ENCODE measurements at regions not wholly inside any gene's neighbourhood (a gene's known extent, or its start where the extent isn't known, plus 50 kb on each side); places are given as distances from the start of the nearest gene placed in this dataset.

DNA sequence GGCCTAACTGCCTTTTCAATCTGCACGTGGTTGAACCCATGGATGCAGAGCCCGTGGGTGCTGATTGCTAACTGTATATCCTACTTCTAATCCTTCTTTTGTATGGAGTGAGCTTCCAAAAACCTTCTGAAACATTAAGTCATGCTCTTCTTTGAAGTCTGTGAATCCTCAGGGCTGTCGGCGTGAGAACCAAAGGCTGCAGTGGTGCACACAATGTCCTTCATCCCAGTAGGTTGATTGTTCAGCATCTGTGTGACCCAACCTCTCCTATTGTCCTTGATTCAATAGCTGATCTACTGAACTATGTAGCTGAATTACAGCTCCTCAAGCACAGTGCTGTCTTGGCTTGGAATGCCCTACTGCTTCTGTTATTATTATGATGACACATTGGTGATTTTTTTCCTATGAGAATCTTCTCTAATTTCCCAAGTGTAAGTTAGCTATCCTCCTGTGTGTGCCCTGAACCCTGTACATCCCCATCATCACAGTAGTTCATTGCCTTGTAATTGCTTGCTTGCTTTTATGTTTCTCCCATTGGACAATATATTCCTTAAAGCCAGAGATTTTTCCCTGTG, 294.6 kb downstream of the TRIML1 start:
- H3K9me3 ChIP-seq (ENCODE audit: control insufficient read depth, insufficient read depth, low read depth, low read length) = no peaks in the 10 kb centered on the region
- H3K4me1 ChIP-seq (ENCODE audit: control insufficient read depth, insufficient read depth, low read length) = peaks cover 1% of the 10 kb centered on the region
- no peaks in the 10 kb centered on the region for H3K36me3 ChIP-seq (ENCODE audit: control insufficient read depth, insufficient read depth, low read length)
- in situ Hi-C loops (cut with HindIII; ENCODE audit: low pct_unique_long_range_greater_than_20kb, low sequenced_read_pairs) = no loop called here
- no peak for TF ChIP-seq POLR2AphosphoS5 (IDR thresholded peaks at IDR 0.05; ENCODE audit: low read depth, low read length)
- no peak for TF ChIP-seq SIN3A (IDR thresholded peaks at IDR 0.05; ENCODE audit: borderline replicate concordance, insufficient read depth, low read depth, low read length)
- TF ChIP-seq, protein P1, sequence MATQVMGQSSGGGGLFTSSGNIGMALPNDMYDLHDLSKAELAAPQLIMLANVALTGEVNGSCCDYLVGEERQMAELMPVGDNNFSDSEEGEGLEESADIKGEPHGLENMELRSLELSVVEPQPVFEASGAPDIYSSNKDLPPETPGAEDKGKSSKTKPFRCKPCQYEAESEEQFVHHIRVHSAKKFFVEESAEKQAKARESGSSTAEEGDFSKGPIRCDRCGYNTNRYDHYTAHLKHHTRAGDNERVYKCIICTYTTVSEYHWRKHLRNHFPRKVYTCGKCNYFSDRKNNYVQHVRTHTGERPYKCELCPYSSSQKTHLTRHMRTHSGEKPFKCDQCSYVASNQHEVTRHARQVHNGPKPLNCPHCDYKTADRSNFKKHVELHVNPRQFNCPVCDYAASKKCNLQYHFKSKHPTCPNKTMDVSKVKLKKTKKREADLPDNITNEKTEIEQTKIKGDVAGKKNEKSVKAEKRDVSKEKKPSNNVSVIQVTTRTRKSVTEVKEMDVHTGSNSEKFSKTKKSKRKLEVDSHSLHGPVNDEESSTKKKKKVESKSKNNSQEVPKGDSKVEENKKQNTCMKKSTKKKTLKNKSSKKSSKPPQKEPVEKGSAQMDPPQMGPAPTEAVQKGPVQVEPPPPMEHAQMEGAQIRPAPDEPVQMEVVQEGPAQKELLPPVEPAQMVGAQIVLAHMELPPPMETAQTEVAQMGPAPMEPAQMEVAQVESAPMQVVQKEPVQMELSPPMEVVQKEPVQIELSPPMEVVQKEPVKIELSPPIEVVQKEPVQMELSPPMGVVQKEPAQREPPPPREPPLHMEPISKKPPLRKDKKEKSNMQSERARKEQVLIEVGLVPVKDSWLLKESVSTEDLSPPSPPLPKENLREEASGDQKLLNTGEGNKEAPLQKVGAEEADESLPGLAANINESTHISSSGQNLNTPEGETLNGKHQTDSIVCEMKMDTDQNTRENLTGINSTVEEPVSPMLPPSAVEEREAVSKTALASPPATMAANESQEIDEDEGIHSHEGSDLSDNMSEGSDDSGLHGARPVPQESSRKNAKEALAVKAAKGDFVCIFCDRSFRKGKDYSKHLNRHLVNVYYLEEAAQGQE (IDR thresholded peaks at IDR 0.05; ENCODE audit: insufficient read depth in 1 of 2, low read depth in 2 of 2, low read length in 1 of 2) = no peak
- TF ChIP-seq, protein P2, sequence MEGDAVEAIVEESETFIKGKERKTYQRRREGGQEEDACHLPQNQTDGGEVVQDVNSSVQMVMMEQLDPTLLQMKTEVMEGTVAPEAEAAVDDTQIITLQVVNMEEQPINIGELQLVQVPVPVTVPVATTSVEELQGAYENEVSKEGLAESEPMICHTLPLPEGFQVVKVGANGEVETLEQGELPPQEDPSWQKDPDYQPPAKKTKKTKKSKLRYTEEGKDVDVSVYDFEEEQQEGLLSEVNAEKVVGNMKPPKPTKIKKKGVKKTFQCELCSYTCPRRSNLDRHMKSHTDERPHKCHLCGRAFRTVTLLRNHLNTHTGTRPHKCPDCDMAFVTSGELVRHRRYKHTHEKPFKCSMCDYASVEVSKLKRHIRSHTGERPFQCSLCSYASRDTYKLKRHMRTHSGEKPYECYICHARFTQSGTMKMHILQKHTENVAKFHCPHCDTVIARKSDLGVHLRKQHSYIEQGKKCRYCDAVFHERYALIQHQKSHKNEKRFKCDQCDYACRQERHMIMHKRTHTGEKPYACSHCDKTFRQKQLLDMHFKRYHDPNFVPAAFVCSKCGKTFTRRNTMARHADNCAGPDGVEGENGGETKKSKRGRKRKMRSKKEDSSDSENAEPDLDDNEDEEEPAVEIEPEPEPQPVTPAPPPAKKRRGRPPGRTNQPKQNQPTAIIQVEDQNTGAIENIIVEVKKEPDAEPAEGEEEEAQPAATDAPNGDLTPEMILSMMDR (IDR thresholded peaks at IDR 0.05) = no peak
- no peak for TF ChIP-seq TCF7L2 (IDR thresholded peaks at IDR 0.05; ENCODE audit: low read depth, low read length)
- POLR2A ChIA-PET = no interaction called here
- ATAC-seq (no peak), DNase-seq (ENCODE audit: low read depth, low spot score) (no peak)
- H3K27ac ChIP-seq (ENCODE audit: low read length) = no peak overlapping the region
- BruUV-seq (replicated peaks) = no TSS peak
- intact Hi-C loops (cut with micrococcal nuclease; ENCODE audit: unreplicated experiment) = no loop called here
- CTCF ChIA-PET = no interaction called here
- H3K4me3 ChIP-seq (ENCODE audit: low read depth in 2 of 2, low read length in 2 of 2) = no peak overlapping the region
- no peaks in the 10 kb centered on the region for H3K27me3 ChIP-seq (ENCODE audit: control insufficient read depth, insufficient read depth, low read length)

GRCh38 chr4:188434643-188435042, 295.4 kb downstream of the TRIML1 start:
- no peak overlapping the region for H3K27ac ChIP-seq (ENCODE audit: low read length)
- H3K36me3 ChIP-seq (ENCODE audit: control insufficient read depth, insufficient read depth, low read length) = no peaks in the 10 kb centered on the region
- POLR2A ChIA-PET = no interaction called here
- no peak for ATAC-seq
- DNase-seq (ENCODE audit: low read depth, low spot score) = no peak
- no peaks in the 10 kb centered on the region for H3K27me3 ChIP-seq (ENCODE audit: control insufficient read depth, insufficient read depth, low read length)
- intact Hi-C loops (cut with micrococcal nuclease; ENCODE audit: unreplicated experiment) (no loop called here), in situ Hi-C loops (cut with HindIII; ENCODE audit: low pct_unique_long_range_greater_than_20kb, low sequenced_read_pairs) (no loop called here)
- no TSS peak for BruUV-seq (replicated peaks)
- no peak overlapping the region for H3K4me3 ChIP-seq (ENCODE audit: low read depth in 2 of 2, low read length in 2 of 2)
- no peak for TF ChIP-seq POLR2AphosphoS5 (IDR thresholded peaks at IDR 0.05; ENCODE audit: low read depth, low read length)
- no peak for TF ChIP-seq TCF7L2 (IDR thresholded peaks at IDR 0.05; ENCODE audit: low read depth, low read length)
- TF ChIP-seq, protein P1 (IDR thresholded peaks at IDR 0.05; ENCODE audit: insufficient read depth in 1 of 2, low read depth in 2 of 2, low read length in 1 of 2) = no peak
- TF ChIP-seq SIN3A (IDR thresholded peaks at IDR 0.05; ENCODE audit: borderline replicate concordance, insufficient read depth, low read depth, low read length) = no peak
- TF ChIP-seq, protein P2 (IDR thresholded peaks at IDR 0.05) = no peak
- CTCF ChIA-PET = no interaction called here
- no peaks in the 10 kb centered on the region for H3K4me1 ChIP-seq (ENCODE audit: control insufficient read depth, insufficient read depth, low read length)
- no peaks in the 10 kb centered on the region for H3K9me3 ChIP-seq (ENCODE audit: control insufficient read depth, insufficient read depth, low read depth, low read length)
